Keratinocyte (primary cell): ENCODE measurements at regions not wholly inside any gene's neighbourhood (a gene's known extent, or its start where the extent isn't known, plus 50 kb on each side); places are given as distances from the start of the nearest gene placed in this dataset.

ENCODE experiments used
- DNase-seq: peaks from one replicate; pipeline ENCODE4 v3.0.0-alpha.2; 2011; ENCODE audit warnings: low read depth, missing footprints, low spot score
- FAIRE-seq: peaks from 2 replicates; lab custom pipeline; 2011; peaks lifted over from hg19 to GRCh38; lab: Jason Lieb, UNC
- H2AFZ ChIP-seq: 2 replicates; pipeline ENCODE4 v1.6.0; 2012; ENCODE audit warnings: low read length, control low read depth, inconsistent platforms; ENCODE audit not compliant: control insufficient read depth
- H3K27ac ChIP-seq: 2 replicates; pipeline ENCODE4 v1.5.1; 2011; ENCODE audit warnings: low read length; ENCODE audit not compliant: control insufficient read depth, insufficient read depth
- H3K27me3 ChIP-seq: 3 replicates; pipeline ENCODE4 v1.6.0; 2011; ENCODE audit warnings: low read length; ENCODE audit not compliant: control insufficient read depth, insufficient read depth; ENCODE audit errors: extremely low read depth
- H3K36me3 ChIP-seq, 2 experiments: 2 replicates in 1 of 2; 3 replicates in 1 of 2; pipeline ENCODE4 v1.5.1; 2011; ENCODE audit warnings: low read length in 2 of 2, mild to moderate bottlenecking in 1 of 2; ENCODE audit not compliant: control insufficient read depth in 2 of 2, insufficient read depth in 2 of 2; ENCODE audit errors: extremely low read depth in 1 of 2
- H3K4me1 ChIP-seq: 3 replicates; pipeline ENCODE4 v1.5.1; 2011; ENCODE audit warnings: low read length; ENCODE audit not compliant: control insufficient read depth, insufficient read depth; ENCODE audit errors: extremely low read depth
- H3K4me2 ChIP-seq: 3 replicates; pipeline ENCODE4 v1.6.0; 2011; ENCODE audit warnings: low read depth, low read length; ENCODE audit not compliant: control insufficient read depth, insufficient read depth; ENCODE audit errors: extremely low read depth
- H3K4me3 ChIP-seq, 3 experiments: fragments of 200-600 bp in 1 of 3; sonication (generic) in 1 of 3; 2 replicates in 2 of 3; 3 replicates in 1 of 3; pipeline ENCODE4 v1.5.1; 2011 to 2016; ENCODE audit warnings: low read length in 3 of 3, mild to moderate bottlenecking in 3 of 3, control low read depth in 2 of 3, inconsistent platforms in 1 of 3, low read depth in 1 of 3, mixed read lengths in 1 of 3, mixed run types in 1 of 3, moderate library complexity in 1 of 3; ENCODE audit not compliant: control insufficient read depth in 2 of 3, insufficient read depth in 2 of 3; ENCODE audit errors: extremely low read depth in 1 of 3
- H3K79me2 ChIP-seq: 2 replicates; pipeline ENCODE4 v1.6.0; 2012; ENCODE audit warnings: low read length; ENCODE audit not compliant: control insufficient read depth, insufficient read depth
- H3K9ac ChIP-seq: 3 replicates; pipeline ENCODE4 v1.6.0; 2011; ENCODE audit warnings: low read length; ENCODE audit not compliant: control insufficient read depth, insufficient read depth; ENCODE audit errors: extremely low read depth
- H3K9me1 ChIP-seq: 3 replicates; pipeline ENCODE4 v1.6.0; 2011; ENCODE audit warnings: low read length; ENCODE audit not compliant: control insufficient read depth, insufficient read depth; ENCODE audit errors: extremely low read depth
- H3K9me3 ChIP-seq: 2 replicates; pipeline ENCODE4 v1.5.1; 2012; ENCODE audit warnings: low read depth, low read length; ENCODE audit not compliant: control insufficient read depth
- H4K20me1 ChIP-seq: 3 replicates; pipeline ENCODE4 v1.6.0; 2011; ENCODE audit warnings: low read length; ENCODE audit not compliant: control insufficient read depth, insufficient read depth; ENCODE audit errors: extremely low read depth
- EZH2 ChIP-seq: IDR thresholded peaks from one replicate; pipeline ENCODE4 v1.6.1; 2012; ENCODE audit warnings: inconsistent platforms, mild to moderate bottlenecking, low read length, moderate library complexity
- dilution Hi-C: fragments of 300-500 bp; cut with MboI; formaldehyde crosslinking; loops from one replicate; pipeline ENCODE4 v1.7.0; 2020; ENCODE audit warnings: low sequenced_read_pairs; ENCODE audit not compliant: extremely low pct_ligation_motif_present
- TF ChIP-seq, protein P1 (sequence below), 3 experiments: IDR thresholded peaks in 1 of 3; conservative IDR thresholded peaks in 1 of 3; optimal IDR thresholded peaks in 1 of 3; 2 replicates in 2 of 3; 3 replicates in 1 of 3; pipeline versions ENCODE3 to v1.5.1; 2011; ENCODE audit warnings: low read length in 3 of 3, mild to moderate bottlenecking in 3 of 3, moderate library complexity in 2 of 3, control low read depth in 1 of 3, inconsistent platforms in 1 of 3; ENCODE audit not compliant: insufficient read depth in 2 of 3; ENCODE audit errors: extremely low read depth in 1 of 3

DNA sequence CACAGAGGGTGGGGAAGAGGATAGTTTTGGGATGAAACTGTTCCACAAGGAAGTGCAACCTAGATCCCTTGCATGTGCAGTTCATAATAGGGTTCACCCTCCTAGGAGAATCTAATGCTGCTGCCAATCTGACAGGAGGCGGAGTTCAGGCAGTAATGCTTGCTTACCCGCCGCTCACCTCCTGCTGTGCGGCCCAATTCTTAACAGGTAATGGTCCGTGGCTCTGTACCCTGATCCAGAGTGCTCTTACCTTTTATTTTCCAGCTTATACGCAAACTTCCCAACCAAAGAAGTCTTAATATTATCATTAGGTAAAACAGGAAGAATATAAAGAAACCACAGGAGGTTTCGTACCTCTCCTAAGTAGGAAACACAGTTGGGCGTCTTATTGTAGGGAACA is 82.7 kb upstream of the CD302 start:
- FAIRE-seq = no peak
- H3K27me3 ChIP-seq = no peaks in the 10 kb centered on the region
- peaks cover 3% of the 10 kb centered on the region for H3K4me1 ChIP-seq
- no peak for DNase-seq
- no peak overlapping the region for H2AFZ ChIP-seq
- no peaks in the 10 kb centered on the region for H3K9me3 ChIP-seq
- H3K79me2 ChIP-seq = no peaks in the 10 kb centered on the region
- H3K36me3 ChIP-seq = no peaks in the 10 kb centered on the region
- no peak overlapping the region for H3K9ac ChIP-seq
- H3K9me1 ChIP-seq = no peaks in the 10 kb centered on the region
- no peak overlapping the region for H3K4me3 ChIP-seq
- dilution Hi-C loops = no loop called here
- no peak overlapping the region for H3K27ac ChIP-seq
- TF ChIP-seq EZH2 = no peak
- no peaks in the 10 kb centered on the region for H4K20me1 ChIP-seq
- no peak overlapping the region for H3K4me2 ChIP-seq

DNA sequence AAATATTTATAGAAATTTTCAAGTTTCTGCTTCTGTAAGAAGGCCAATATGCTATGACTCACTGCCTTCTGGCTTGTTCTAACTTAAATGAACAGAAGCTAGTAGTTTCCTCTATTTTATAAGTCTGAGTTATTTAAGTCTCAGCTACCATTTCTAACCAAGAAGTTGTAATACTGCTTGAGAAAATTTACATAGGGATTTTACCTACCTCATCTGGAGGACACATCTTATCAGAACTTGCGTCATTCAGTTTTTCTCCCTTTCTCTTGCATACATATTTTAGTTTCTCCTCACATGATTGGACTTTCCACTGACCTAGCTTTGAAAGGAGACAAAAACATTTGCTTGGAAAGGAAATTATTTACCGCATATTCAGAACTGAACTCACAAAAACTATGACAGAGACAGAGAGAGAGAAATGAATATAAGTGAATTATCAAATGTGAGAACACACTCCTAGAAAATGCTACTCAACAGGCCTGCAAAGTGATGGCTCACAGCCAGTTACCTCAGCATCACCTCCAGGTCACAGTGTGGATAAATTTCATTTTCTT is 81.1 kb upstream of the CD302 start:
- FAIRE-seq (no peak), DNase-seq (no peak)
- Histone ChIP-seq H3K27ac (no peak overlapping the region), H3K4me3 (no peak overlapping the region), H3K9me1 (no peaks in the 10 kb centered on the region), H3K9me3 (no peaks in the 10 kb centered on the region), H2AFZ (no peak overlapping the region), H3K4me2 (no peak overlapping the region), H3K36me3 (no peaks in the 10 kb centered on the region), H3K4me1 (peaks cover 3% of the 10 kb centered on the region), H3K27me3 (no peaks in the 10 kb centered on the region), H3K79me2 (no peaks in the 10 kb centered on the region), H3K9ac (no peak overlapping the region), H4K20me1 (no peaks in the 10 kb centered on the region)
- dilution Hi-C loops = no loop called here
- no peak for TF ChIP-seq EZH2
- TF ChIP-seq, protein P1, sequence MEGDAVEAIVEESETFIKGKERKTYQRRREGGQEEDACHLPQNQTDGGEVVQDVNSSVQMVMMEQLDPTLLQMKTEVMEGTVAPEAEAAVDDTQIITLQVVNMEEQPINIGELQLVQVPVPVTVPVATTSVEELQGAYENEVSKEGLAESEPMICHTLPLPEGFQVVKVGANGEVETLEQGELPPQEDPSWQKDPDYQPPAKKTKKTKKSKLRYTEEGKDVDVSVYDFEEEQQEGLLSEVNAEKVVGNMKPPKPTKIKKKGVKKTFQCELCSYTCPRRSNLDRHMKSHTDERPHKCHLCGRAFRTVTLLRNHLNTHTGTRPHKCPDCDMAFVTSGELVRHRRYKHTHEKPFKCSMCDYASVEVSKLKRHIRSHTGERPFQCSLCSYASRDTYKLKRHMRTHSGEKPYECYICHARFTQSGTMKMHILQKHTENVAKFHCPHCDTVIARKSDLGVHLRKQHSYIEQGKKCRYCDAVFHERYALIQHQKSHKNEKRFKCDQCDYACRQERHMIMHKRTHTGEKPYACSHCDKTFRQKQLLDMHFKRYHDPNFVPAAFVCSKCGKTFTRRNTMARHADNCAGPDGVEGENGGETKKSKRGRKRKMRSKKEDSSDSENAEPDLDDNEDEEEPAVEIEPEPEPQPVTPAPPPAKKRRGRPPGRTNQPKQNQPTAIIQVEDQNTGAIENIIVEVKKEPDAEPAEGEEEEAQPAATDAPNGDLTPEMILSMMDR (optimal IDR thresholded peaks at IDR 0.05 in 1 of 3, IDR thresholded peaks at IDR 0.05 in 1 of 3, conservative IDR thresholded peaks at IDR 0.05 in 1 of 3; ENCODE audit: extremely low read depth in 1 of 3, insufficient read depth in 2 of 3, low read length in 3 of 3) = no peak

DNA sequence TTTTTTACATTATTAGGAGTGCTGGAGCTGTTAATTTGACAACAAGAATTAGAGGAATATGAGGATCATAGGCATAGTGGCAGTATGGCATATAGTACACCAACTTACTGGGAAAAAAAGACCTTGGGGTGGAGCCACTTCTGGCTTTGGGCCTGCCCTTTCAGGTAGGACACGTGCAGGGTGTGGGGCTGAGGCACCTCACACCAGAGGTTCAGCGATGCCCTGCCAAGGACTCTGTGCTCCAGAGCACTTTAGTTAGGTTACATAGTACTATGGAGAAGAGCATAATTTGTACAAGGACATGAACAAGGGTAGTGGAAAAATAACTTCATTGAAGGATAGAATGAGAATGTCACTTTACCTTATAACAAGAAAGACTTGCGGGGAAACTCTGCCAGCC is 77.1 kb upstream of the CD302 start:
- Histone ChIP-seq H3K4me1 (peaks cover 3% of the 10 kb centered on the region), H4K20me1 (no peaks in the 10 kb centered on the region), H3K4me3 (no peak overlapping the region), H3K4me2 (no peak overlapping the region), H3K9me1 (no peaks in the 10 kb centered on the region), H3K9me3 (no peaks in the 10 kb centered on the region), H3K9ac (no peak overlapping the region), H3K27me3 (no peaks in the 10 kb centered on the region), H3K27ac (no peak overlapping the region), H2AFZ (no peak overlapping the region), H3K79me2 (no peaks in the 10 kb centered on the region), H3K36me3 (no peaks in the 10 kb centered on the region)
- dilution Hi-C loops = no loop called here
- DNase-seq (no peak), FAIRE-seq (no peak)
- TF ChIP-seq, protein P1 (optimal IDR thresholded peaks at IDR 0.05 in 1 of 3, IDR thresholded peaks at IDR 0.05 in 1 of 3, conservative IDR thresholded peaks at IDR 0.05 in 1 of 3; ENCODE audit: extremely low read depth in 1 of 3, insufficient read depth in 2 of 3, low read length in 3 of 3) = no peak
- no peak for TF ChIP-seq EZH2
